Parathyroid adenoma (tissue), 2 donors: ENCODE measurements at regions not wholly inside any gene's neighbourhood (a gene's known extent, or its start where the extent isn't known, plus 50 kb on each side); places are given as distances from the start of the nearest gene placed in this dataset.

Source experiments
- H2AFZ ChIP-seq: fragments of 300-600 bp; sonication (generic); one replicate; pipeline ENCODE4 v1.7.0; 2017; ENCODE audit warnings: antibody characterized with exemption, mild to moderate bottlenecking
- H3K27ac ChIP-seq: fragments of 300-600 bp; sonication (generic); one replicate; pipeline ENCODE4 v1.7.0; 2017
- H3K27me3 ChIP-seq: fragments of 300-600 bp; sonication (generic); one replicate; pipeline ENCODE4 v1.7.0; 2017; ENCODE audit warnings: low read length; ENCODE audit not compliant: control insufficient read depth, insufficient read depth
- H3K36me3 ChIP-seq: fragments of 300-600 bp; sonication (generic); one replicate; pipeline ENCODE4 v1.7.0; 2017; ENCODE audit warnings: low read length; ENCODE audit not compliant: control insufficient read depth, insufficient read depth
- H3K4me1 ChIP-seq: fragments of 300-600 bp; sonication (generic); one replicate; pipeline ENCODE4 v1.7.0; 2017; ENCODE audit warnings: control low read depth
- H3K4me2 ChIP-seq: fragments of 300-600 bp; sonication (generic); one replicate; pipeline ENCODE4 v1.7.0; 2017; ENCODE audit warnings: low read length
- H3K4me3 ChIP-seq: fragments of 300-600 bp; sonication (generic); one replicate; pipeline ENCODE4 v1.7.0; 2017; ENCODE audit warnings: low read depth, low read length
- H3K79me2 ChIP-seq: fragments of 300-600 bp; sonication (generic); one replicate; pipeline ENCODE4 v1.7.0; 2017; ENCODE audit warnings: control low read depth
- H3K9ac ChIP-seq: fragments of 300-600 bp; sonication (generic); one replicate; pipeline ENCODE4 v1.7.0; 2017; ENCODE audit warnings: mild to moderate bottlenecking
- H3K9me3 ChIP-seq: fragments of 300-600 bp; sonication (generic); one replicate; pipeline ENCODE4 v1.7.0; 2017; ENCODE audit warnings: low read length; ENCODE audit not compliant: control insufficient read depth
- TF ChIP-seq, protein P1 (sequence below): fragments of 300-600 bp; sonication (generic); IDR thresholded peaks from one replicate; pipeline ENCODE4 v1.7.0; 2017; ENCODE audit warnings: antibody characterized with exemption, mild to moderate bottlenecking
- donor health status: primary hyperparathyroidism.

DNA sequence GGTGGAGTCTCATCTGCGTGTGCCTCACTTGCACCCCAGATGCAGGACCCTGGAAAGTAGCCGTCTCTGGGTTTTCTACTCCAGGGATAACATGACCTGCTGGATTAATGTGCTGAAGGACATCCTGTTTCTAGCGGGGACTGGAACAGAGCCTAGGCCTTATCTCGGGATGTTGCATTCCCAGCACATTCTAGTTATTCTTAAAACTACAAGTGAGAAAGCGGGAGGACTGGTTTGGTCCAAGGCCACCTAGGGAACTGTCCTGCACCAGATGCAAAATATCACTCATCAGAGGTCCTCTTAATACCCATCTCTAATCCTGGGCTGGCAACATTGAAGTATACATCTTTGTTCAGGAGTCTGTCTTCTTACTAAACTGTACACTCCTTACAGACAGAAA, 179.9 kb downstream of the ZC3H11B start:
- no peaks in the 10 kb centered on the region for H3K9me3 ChIP-seq
- H3K36me3 ChIP-seq: no peaks in the 10 kb centered on the region
- no peaks in the 10 kb centered on the region for H3K4me1 ChIP-seq
- no peak overlapping the region for H3K27ac ChIP-seq
- no peak overlapping the region for H3K4me2 ChIP-seq
- no peak overlapping the region for H3K4me3 ChIP-seq
- H3K9ac ChIP-seq: no peak overlapping the region
- no peaks in the 10 kb centered on the region for H3K27me3 ChIP-seq
- no peaks in the 10 kb centered on the region for H3K79me2 ChIP-seq
- H2AFZ ChIP-seq: no peak overlapping the region
- TF ChIP-seq, protein P1, sequence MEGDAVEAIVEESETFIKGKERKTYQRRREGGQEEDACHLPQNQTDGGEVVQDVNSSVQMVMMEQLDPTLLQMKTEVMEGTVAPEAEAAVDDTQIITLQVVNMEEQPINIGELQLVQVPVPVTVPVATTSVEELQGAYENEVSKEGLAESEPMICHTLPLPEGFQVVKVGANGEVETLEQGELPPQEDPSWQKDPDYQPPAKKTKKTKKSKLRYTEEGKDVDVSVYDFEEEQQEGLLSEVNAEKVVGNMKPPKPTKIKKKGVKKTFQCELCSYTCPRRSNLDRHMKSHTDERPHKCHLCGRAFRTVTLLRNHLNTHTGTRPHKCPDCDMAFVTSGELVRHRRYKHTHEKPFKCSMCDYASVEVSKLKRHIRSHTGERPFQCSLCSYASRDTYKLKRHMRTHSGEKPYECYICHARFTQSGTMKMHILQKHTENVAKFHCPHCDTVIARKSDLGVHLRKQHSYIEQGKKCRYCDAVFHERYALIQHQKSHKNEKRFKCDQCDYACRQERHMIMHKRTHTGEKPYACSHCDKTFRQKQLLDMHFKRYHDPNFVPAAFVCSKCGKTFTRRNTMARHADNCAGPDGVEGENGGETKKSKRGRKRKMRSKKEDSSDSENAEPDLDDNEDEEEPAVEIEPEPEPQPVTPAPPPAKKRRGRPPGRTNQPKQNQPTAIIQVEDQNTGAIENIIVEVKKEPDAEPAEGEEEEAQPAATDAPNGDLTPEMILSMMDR: no peak

- TF ChIP-seq, protein P1: no peak
- Histone ChIP-seq H3K9ac (no peak overlapping the region), H2AFZ (no peak overlapping the region), H3K36me3 (no peaks in the 10 kb centered on the region), H3K4me3 (no peak overlapping the region), H3K27me3 (no peaks in the 10 kb centered on the region), H3K27ac (no peak overlapping the region), H3K9me3 (no peaks in the 10 kb centered on the region), H3K79me2 (no peaks in the 10 kb centered on the region), H3K4me1 (no peaks in the 10 kb centered on the region), H3K4me2 (no peak overlapping the region)
These were observed 180.7 kb downstream of the ZC3H11B start for GRCh38 chr1:219432191-219432606.

DNA sequence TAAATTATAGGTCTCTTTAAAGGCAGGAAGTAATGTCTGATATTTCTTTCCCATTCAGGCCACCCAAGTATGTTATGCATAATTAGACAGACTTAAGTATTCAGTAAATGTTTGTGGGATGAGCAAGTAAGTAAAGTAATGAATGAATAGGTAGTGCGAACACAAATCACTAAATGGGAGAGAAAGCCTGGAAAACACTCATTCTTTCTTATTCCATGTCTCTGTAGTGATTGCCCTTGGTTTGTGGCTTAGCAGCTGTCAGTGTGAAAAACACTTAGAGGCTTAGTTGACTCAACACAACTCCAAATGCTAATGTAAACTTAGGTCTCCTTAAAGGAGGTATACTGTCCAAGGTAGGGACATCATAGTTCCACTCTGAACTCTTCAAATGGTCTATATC, 182.5 kb downstream of the ZC3H11B start:
- H3K27me3 ChIP-seq: no peaks in the 10 kb centered on the region
- H3K9ac ChIP-seq: no peak overlapping the region
- H3K4me3 ChIP-seq: no peak overlapping the region
- H3K9me3 ChIP-seq: no peaks in the 10 kb centered on the region
- H3K36me3 ChIP-seq: no peaks in the 10 kb centered on the region
- TF ChIP-seq, protein P1: no peak
- no peaks in the 10 kb centered on the region for H3K79me2 ChIP-seq
- H3K4me2 ChIP-seq: no peak overlapping the region
- H3K4me1 ChIP-seq: no peaks in the 10 kb centered on the region
- no peak overlapping the region for H2AFZ ChIP-seq
- H3K27ac ChIP-seq: no peak overlapping the region

GRCh38 chr1:219428651-219429050, 184.3 kb downstream of the ZC3H11B start:
- TF ChIP-seq, protein P1: no peak
- Histone ChIP-seq H3K9me3 (no peaks in the 10 kb centered on the region), H3K9ac (no peak overlapping the region), H3K27ac (no peak overlapping the region), H3K27me3 (no peaks in the 10 kb centered on the region), H3K4me1 (no peaks in the 10 kb centered on the region), H2AFZ (no peak overlapping the region), H3K79me2 (no peaks in the 10 kb centered on the region), H3K36me3 (no peaks in the 10 kb centered on the region), H3K4me3 (no peak overlapping the region), H3K4me2 (no peak overlapping the region)

GRCh38 chr1:219427989-219428388, 184.9 kb downstream of the ZC3H11B start:
- no peaks in the 10 kb centered on the region for H3K9me3 ChIP-seq
- no peak overlapping the region for H2AFZ ChIP-seq
- no peaks in the 10 kb centered on the region for H3K79me2 ChIP-seq
- no peak overlapping the region for H3K27ac ChIP-seq
- no peak overlapping the region for H3K9ac ChIP-seq
- H3K27me3 ChIP-seq: no peaks in the 10 kb centered on the region
- no peak overlapping the region for H3K4me3 ChIP-seq
- TF ChIP-seq, protein P1: no peak
- H3K4me1 ChIP-seq: no peaks in the 10 kb centered on the region
- H3K36me3 ChIP-seq: no peaks in the 10 kb centered on the region
- H3K4me2 ChIP-seq: no peak overlapping the region
